OCI-LY1 (cell line): ENCODE measurements at regions not wholly inside any gene's neighbourhood (a gene's known extent, or its start where the extent isn't known, plus 50 kb on each side); places are given as distances from the start of the nearest gene placed in this dataset.

Experiments used
- H2AFZ ChIP-seq: fragments of 200-600 bp; sonication (generic), shearing (Covaris generic); 2 replicates; pipeline ENCODE4 v1.6.0; 2014; ENCODE audit warnings: antibody characterized with exemption, mild to moderate bottlenecking, low read length
- H3F3A ChIP-seq: fragments of 200-600 bp; sonication (generic), shearing (Covaris generic); 2 replicates; pipeline ENCODE4 v1.6.0; 2014; ENCODE audit warnings: mild to moderate bottlenecking, antibody characterized with exemption, low read length, moderate library complexity; ENCODE audit not compliant: insufficient read depth
- H3K27ac ChIP-seq: fragments of 200-600 bp; sonication (generic); 2 replicates; pipeline ENCODE4 v1.5.1; 2014; ENCODE audit warnings: low read length, mixed run types, mild to moderate bottlenecking, low read depth; ENCODE audit not compliant: poor library complexity, severe bottlenecking
- H3K27me3 ChIP-seq: fragments of 200-600 bp; sonication (generic); 2 replicates; pipeline ENCODE4 v1.6.0; 2014; ENCODE audit warnings: antibody characterized with exemption, mild to moderate bottlenecking, low read length, moderate library complexity; ENCODE audit not compliant: insufficient read depth
- H3K36me3 ChIP-seq: fragments of 200-600 bp; sonication (generic); 2 replicates; pipeline ENCODE4 v1.6.1; 2014; ENCODE audit warnings: mild to moderate bottlenecking, antibody characterized with exemption, low read length, moderate library complexity, mixed read lengths; ENCODE audit not compliant: insufficient read depth
- H3K4me1 ChIP-seq: fragments of 200-600 bp; sonication (generic); 2 replicates; pipeline ENCODE4 v1.5.1; 2014; ENCODE audit warnings: mild to moderate bottlenecking, low read length, moderate library complexity; ENCODE audit not compliant: insufficient read depth, severe bottlenecking
- H3K4me2 ChIP-seq: fragments of 200-600 bp; sonication (generic), shearing (Covaris generic); 2 replicates; pipeline ENCODE4 v1.6.1; 2014; ENCODE audit warnings: low read length
- H3K4me3 ChIP-seq: fragments of 200-600 bp; sonication (generic); 2 replicates; pipeline ENCODE4 v1.5.1; 2014; ENCODE audit warnings: low read length, low read depth, mild to moderate bottlenecking, mixed read lengths; ENCODE audit not compliant: poor library complexity, severe bottlenecking
- H3K79me2 ChIP-seq: fragments of 200-600 bp; shearing (Covaris generic); 2 replicates; pipeline ENCODE4 v1.6.1; 2016; ENCODE audit warnings: mixed run types, low read length, mixed read lengths; ENCODE audit not compliant: insufficient read depth
- H3K9ac ChIP-seq: fragments of 200-600 bp; sonication (generic), shearing (Covaris generic); 2 replicates; pipeline ENCODE4 v1.6.1; 2014; ENCODE audit warnings: mild to moderate bottlenecking, low read length, mixed read lengths
- H3K9me2 ChIP-seq: fragments of 200-600 bp; sonication (generic), shearing (Covaris generic); 2 replicates; pipeline ENCODE4 v1.6.1; 2014; ENCODE audit warnings: low read depth, mild to moderate bottlenecking, low read length, mixed read lengths
- H3K9me3 ChIP-seq: fragments of 200-600 bp; shearing (Covaris generic); 2 replicates; pipeline ENCODE4 v1.6.1; 2014; ENCODE audit warnings: low read length, mixed read lengths
- H4K20me1 ChIP-seq: fragments of 200-600 bp; sonication (generic), shearing (Covaris generic); 2 replicates; pipeline ENCODE4 v1.6.0; 2016; ENCODE audit warnings: mild to moderate bottlenecking, low read length; ENCODE audit not compliant: insufficient read depth
- CTCF ChIP-seq: fragments of 200-600 bp; sonication (generic), shearing (Covaris generic); IDR thresholded peaks from 2 replicates; pipeline ENCODE4 v1.5.1; 2017; ENCODE audit warnings: mild to moderate bottlenecking, antibody characterized with exemption, low read length, moderate library complexity, mixed read lengths
- EZH2 ChIP-seq: fragments of 200-600 bp; sonication (generic), shearing (Covaris generic); IDR thresholded peaks from 2 replicates; pipeline ENCODE4 v1.8.0; 2017; ENCODE audit warnings: borderline replicate concordance, mixed run types, mild to moderate bottlenecking, antibody characterized with exemption, low read length, moderate library complexity, mixed read lengths

DNA sequence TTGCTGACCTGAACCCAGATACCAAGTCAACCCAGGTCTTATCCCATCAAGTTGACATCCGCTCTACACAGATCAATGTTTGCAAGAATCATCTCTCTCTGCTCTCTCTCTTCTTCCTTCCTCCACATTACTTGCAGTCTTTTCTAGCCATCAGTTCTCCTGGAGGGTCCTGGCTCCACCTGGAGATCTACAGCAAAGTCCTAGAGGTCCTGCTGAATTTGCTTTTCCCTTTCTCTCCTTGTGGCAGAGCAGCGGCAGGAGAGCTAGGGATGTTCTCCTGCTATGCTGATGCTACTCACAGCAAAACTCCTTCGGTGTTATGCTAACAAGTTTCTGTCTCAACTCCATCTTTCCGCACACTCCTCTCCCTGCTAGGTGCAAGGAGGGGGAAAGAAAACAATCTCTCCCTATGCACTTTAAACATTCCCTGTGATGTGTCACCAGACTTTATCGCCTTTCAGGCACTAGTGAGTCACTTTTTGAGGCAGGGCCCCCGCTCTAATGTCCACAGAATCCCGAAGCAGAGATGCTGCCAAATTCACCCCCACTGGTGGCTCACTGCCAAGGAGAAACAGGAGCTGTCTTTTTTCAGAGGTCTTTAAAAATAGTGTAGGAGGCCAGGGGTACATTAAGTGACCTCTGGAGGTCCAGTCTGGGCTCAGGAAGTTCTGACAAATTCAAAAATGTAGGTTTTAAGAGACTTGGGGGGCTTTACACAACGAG is 62.6 kb downstream of the FAM50B start:
- Histone ChIP-seq H3K4me2 (no peak overlapping the region), H3K4me1 (no peaks in the 10 kb centered on the region), H3K27ac (no peak overlapping the region), H3K9ac (no peak overlapping the region), H3K79me2 (no peaks in the 10 kb centered on the region), H2AFZ (no peak overlapping the region), H3K36me3 (no peaks in the 10 kb centered on the region), H3F3A (no peaks in the 10 kb centered on the region), H3K27me3 (peaks cover 11% of the 10 kb centered on the region), H4K20me1 (no peaks in the 10 kb centered on the region), H3K9me2 (no peaks in the 10 kb centered on the region), H3K4me3 (no peak overlapping the region), H3K9me3 (no peaks in the 10 kb centered on the region)
- TF ChIP-seq EZH2 (no peak), CTCF (no peak)

GRCh38 chr6:3912361-3913076 is 63.3 kb downstream of the FAM50B start:
- Histone ChIP-seq H2AFZ (no peak overlapping the region), H3K9ac (no peak overlapping the region)

More at GRCh38 chr6:3912361-3913076, 63.3 kb downstream of the FAM50B start:
- Histone ChIP-seq H3K9me2 (no peaks in the 10 kb centered on the region), H3K4me1 (no peaks in the 10 kb centered on the region), H3K27ac (no peak overlapping the region), H3K4me2 (no peak overlapping the region), H3K9me3 (no peaks in the 10 kb centered on the region), H3K79me2 (no peaks in the 10 kb centered on the region), H3K36me3 (no peaks in the 10 kb centered on the region; the same call in 1 of the 2 replicates), H4K20me1 (no peaks in the 10 kb centered on the region), H3K4me3 (no peak overlapping the region), H3K27me3 (peaks cover 11% of the 10 kb centered on the region), H3F3A (no peaks in the 10 kb centered on the region)
- TF ChIP-seq EZH2 (no peak), CTCF (no peak)
